Peyer's patch (tissue), 4 donors: ENCODE measurements at regions not wholly inside any gene's neighbourhood (a gene's known extent, or its start where the extent isn't known, plus 50 kb on each side); places are given as distances from the start of the nearest gene placed in this dataset.

ENCODE experiments used
- DNase-seq, 3 donors: peaks; one replicate each; pipeline ENCODE4 v3.0.0-alpha.2; 2017 to 2019
- H3K27ac ChIP-seq, 4 donors: fragments of 200-600 bp; sonication (generic); one replicate each; pipeline ENCODE4 v1.5.1; 2016 to 2019
- H3K27me3 ChIP-seq, 2 donors: fragments of 200-600 bp; sonication (generic); one replicate each; pipeline ENCODE4 v1.5.1; 2019
- H3K36me3 ChIP-seq, 3 donors: fragments of 200-600 bp; sonication (generic); one replicate each; pipeline ENCODE4 v1.5.1; 2016 to 2019
- H3K4me1 ChIP-seq, 4 donors: fragments of 200-600 bp; sonication (generic); one replicate each; pipeline ENCODE4 v1.5.1; 2016 to 2019
- H3K4me3 ChIP-seq, 4 donors: fragments of 200-600 bp; sonication (generic); 1 replicate in 3 of 4; 2 replicates in 1 of 4; pipeline ENCODE4 v1.5.1; 2016 to 2019; ENCODE audit warnings: mild to moderate bottlenecking in 1 of 4
- H3K9me3 ChIP-seq, 4 donors: fragments of 200-600 bp; sonication (generic); one replicate each; pipeline ENCODE4 v1.5.1; 2016 to 2019; ENCODE audit warnings: mild to moderate bottlenecking in 1 of 4
- CTCF ChIP-seq, 6 experiments: fragments of 450-650 bp in 4 of 6; fragments of 200-600 bp in 2 of 6; sonication (generic) in 1 of 6; IDR thresholded peaks; one replicate each; pipeline ENCODE4 v1.5.1; 2017 to 2019; ENCODE audit warnings: antibody characterized with exemption in 6 of 6, mild to moderate bottlenecking in 3 of 6, moderate library complexity in 1 of 6
- POLR2A ChIP-seq, 2 donors: fragments of 450-650 bp; IDR thresholded peaks; one replicate each; pipeline ENCODE4 v1.5.1; 2017; ENCODE audit warnings: antibody characterized with exemption in 2 of 2, mild to moderate bottlenecking in 2 of 2, moderate library complexity in 2 of 2

GRCh38 chr14:49051328-49052060 lies 534.7 kb downstream of the RPS29 start:
- TF ChIP-seq POLR2A (IDR thresholded peaks at IDR 0.05) (no peak), CTCF (IDR thresholded peaks at IDR 0.05) (no peak)
- no peak for DNase-seq
- Histone ChIP-seq H3K36me3 (no peaks in the 10 kb centered on the region), H3K9me3 (no peaks in the 10 kb centered on the region), H3K4me3 (no peak overlapping the region), H3K27ac (no peak overlapping the region), H3K4me1 (no peaks in the 10 kb centered on the region), H3K27me3 (no peaks in the 10 kb centered on the region)

- TF ChIP-seq POLR2A (IDR thresholded peaks at IDR 0.05) (no peak), CTCF (IDR thresholded peaks at IDR 0.05) (no peak)
- H3K9me3 ChIP-seq: no peaks in the 10 kb centered on the region
- H3K36me3 ChIP-seq: no peaks in the 10 kb centered on the region
- no peaks in the 10 kb centered on the region for H3K4me1 ChIP-seq
- H3K27ac ChIP-seq: no peak overlapping the region
- DNase-seq: no peak
- no peaks in the 10 kb centered on the region for H3K27me3 ChIP-seq
- H3K4me3 ChIP-seq: no peak overlapping the region
Measured at GRCh38 chr14:49050822-49051221, 535.4 kb downstream of the RPS29 start.

DNA sequence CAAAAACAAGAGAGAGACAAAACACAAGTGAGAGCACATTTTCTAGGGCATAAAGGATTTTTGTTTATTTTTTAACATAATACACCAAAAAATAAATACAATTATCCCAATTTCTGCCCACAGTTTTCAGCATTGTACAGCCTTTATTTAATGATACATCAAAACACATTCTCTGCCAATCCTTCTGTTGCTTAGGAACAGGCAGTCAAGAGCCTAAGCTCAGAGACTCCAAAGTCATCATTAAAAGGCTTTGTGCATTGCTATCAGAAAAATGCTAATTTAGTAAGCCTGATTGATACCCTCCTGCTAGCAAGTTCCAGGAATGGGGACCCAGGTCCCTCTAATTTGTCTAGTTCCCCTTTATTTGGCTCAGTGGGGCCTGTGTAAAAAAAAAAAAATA lies 536.5 kb downstream of the RPS29 start:
- H3K4me1 ChIP-seq: no peaks in the 10 kb centered on the region
- H3K27ac ChIP-seq: no peak overlapping the region
- DNase-seq: no peak
- H3K4me3 ChIP-seq: no peak overlapping the region
- H3K27me3 ChIP-seq: no peaks in the 10 kb centered on the region
- no peaks in the 10 kb centered on the region for H3K9me3 ChIP-seq
- TF ChIP-seq CTCF (IDR thresholded peaks at IDR 0.05) (no peak), POLR2A (IDR thresholded peaks at IDR 0.05) (no peak)
- no peaks in the 10 kb centered on the region for H3K36me3 ChIP-seq

DNA sequence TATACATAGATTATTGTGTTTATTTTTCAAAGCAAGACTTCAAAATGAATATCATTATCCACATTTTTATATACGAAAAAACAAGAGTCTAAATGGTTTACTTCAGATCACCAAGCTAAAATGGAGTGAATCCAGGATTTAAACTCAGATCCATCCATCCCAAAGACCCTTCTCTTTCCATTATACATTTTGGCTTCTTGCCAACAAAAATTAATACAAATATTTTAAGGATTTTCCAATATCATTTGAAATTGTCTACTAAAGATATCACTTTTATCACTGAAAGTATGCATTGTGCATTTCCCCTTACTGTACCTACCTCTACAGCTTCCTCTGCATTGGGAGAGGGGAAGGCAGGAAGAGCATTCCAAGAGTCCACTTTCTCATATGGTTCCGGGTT lies 541.2 kb downstream of the RPS29 start:
- H3K27me3 ChIP-seq: no peaks in the 10 kb centered on the region
- H3K36me3 ChIP-seq: no peaks in the 10 kb centered on the region
- DNase-seq: no peak
- no peak overlapping the region for H3K27ac ChIP-seq
- no peaks in the 10 kb centered on the region for H3K9me3 ChIP-seq
- no peak for TF ChIP-seq CTCF (IDR thresholded peaks at IDR 0.05)
- no peak for TF ChIP-seq POLR2A (IDR thresholded peaks at IDR 0.05)
- no peaks in the 10 kb centered on the region for H3K4me1 ChIP-seq
- no peak overlapping the region for H3K4me3 ChIP-seq

- no peaks in the 10 kb centered on the region for H3K36me3 ChIP-seq
- no peak overlapping the region for H3K27ac ChIP-seq
- no peaks in the 10 kb centered on the region for H3K27me3 ChIP-seq
- H3K4me3 ChIP-seq: no peak overlapping the region
- TF ChIP-seq CTCF (IDR thresholded peaks at IDR 0.05) (no peak), POLR2A (IDR thresholded peaks at IDR 0.05) (no peak)
- no peaks in the 10 kb centered on the region for H3K9me3 ChIP-seq
- no peaks in the 10 kb centered on the region for H3K4me1 ChIP-seq
- DNase-seq: no peak
Measured at GRCh38 chr14:49036984-49037516, 549.1 kb downstream of the RPS29 start.
